Lung (tissue), 11 donors: ENCODE measurements at regions not wholly inside any gene's neighbourhood (a gene's known extent, or its start where the extent isn't known, plus 50 kb on each side); places are given as distances from the start of the nearest gene placed in this dataset.
A peak's percentile ranks its signal among the peaks of the same experiment; 100 is the strongest.
"Not testable (repeated sequence)": the region's sequence is repeated elsewhere in the genome, so short reads cannot be mapped to it uniquely, and the experiment has no call there.

Experiments used
- ATAC-seq: fragments of 200-7000 bp; cut with Tn5 transposase; one replicate; pipeline ENCODE4 v1.9.1; 2020; ENCODE audit warnings: moderate number of reproducible peaks; ENCODE audit not compliant: insufficient read depth, low FRiP score
- DNase-seq, 3 donors: peaks; one replicate each; pipeline ENCODE4 v3.0.0-alpha.2; 2013 to 2017
- H3K27ac ChIP-seq, 2 donors: one replicate each; pipeline ENCODE4 v1.5.1; 2013; ENCODE audit warnings: mild to moderate bottlenecking in 2 of 2, moderate library complexity in 2 of 2, control low read depth in 1 of 2, inconsistent platforms in 1 of 2, low read depth in 1 of 2, low read length in 1 of 2
- H3K27me3 ChIP-seq, 3 donors: one replicate each; pipeline ENCODE4 v1.5.1; 2013; ENCODE audit warnings: low read length in 2 of 3; ENCODE audit not compliant: control insufficient read depth in 3 of 3, insufficient read depth in 3 of 3
- H3K36me3 ChIP-seq, 4 donors: one replicate each; pipeline ENCODE4 v1.5.1; 2013; ENCODE audit warnings: low read length in 4 of 4, mild to moderate bottlenecking in 1 of 4, moderate library complexity in 1 of 4; ENCODE audit not compliant: control insufficient read depth in 4 of 4, insufficient read depth in 4 of 4
- H3K4me1 ChIP-seq, 5 donors: one replicate each; pipeline ENCODE4 v1.5.1; 2013; ENCODE audit warnings: low read length in 5 of 5, mild to moderate bottlenecking in 2 of 5, moderate library complexity in 1 of 5; ENCODE audit not compliant: control insufficient read depth in 5 of 5, insufficient read depth in 5 of 5
- H3K4me3 ChIP-seq: one replicate; pipeline ENCODE4 v1.5.1; 2013; ENCODE audit warnings: mild to moderate bottlenecking, control low read depth, moderate library complexity
- H3K9ac ChIP-seq, 2 donors: one replicate each; pipeline ENCODE4 v1.5.1; 2013; ENCODE audit warnings: low read length in 2 of 2, control low read depth in 1 of 2; ENCODE audit not compliant: insufficient read depth in 1 of 2
- H3K9me3 ChIP-seq, 4 donors: one replicate each; pipeline ENCODE4 v1.5.1; 2013; ENCODE audit warnings: low read length in 3 of 4, mild to moderate bottlenecking in 1 of 4, moderate library complexity in 1 of 4; ENCODE audit not compliant: control insufficient read depth in 4 of 4, insufficient read depth in 3 of 4
- WGBS, 2 donors: extraction: QIAGEN DNeasy Blood & Tissue Kit; methylation state at CpG; one replicate each; pipeline ENCODE4 v1.1.7; 2013; 5-methylcytosine and 5-hydroxymethylcytosine counted together
- TF ChIP-seq, protein P1 (sequence below): IDR thresholded peaks from 2 replicates; pipeline ENCODE4 v1.5.1; 2012; ENCODE audit warnings: mild to moderate bottlenecking; ENCODE audit errors: control extremely low read depth, extremely low read depth
- donor health status: control.
- donor health status: control.
- donor health status: Bipolar disorder and iron deficiency.
- donor health status: healthy.
- donor health status: DM: yes; HTN: yes; CAD: no.

DNA sequence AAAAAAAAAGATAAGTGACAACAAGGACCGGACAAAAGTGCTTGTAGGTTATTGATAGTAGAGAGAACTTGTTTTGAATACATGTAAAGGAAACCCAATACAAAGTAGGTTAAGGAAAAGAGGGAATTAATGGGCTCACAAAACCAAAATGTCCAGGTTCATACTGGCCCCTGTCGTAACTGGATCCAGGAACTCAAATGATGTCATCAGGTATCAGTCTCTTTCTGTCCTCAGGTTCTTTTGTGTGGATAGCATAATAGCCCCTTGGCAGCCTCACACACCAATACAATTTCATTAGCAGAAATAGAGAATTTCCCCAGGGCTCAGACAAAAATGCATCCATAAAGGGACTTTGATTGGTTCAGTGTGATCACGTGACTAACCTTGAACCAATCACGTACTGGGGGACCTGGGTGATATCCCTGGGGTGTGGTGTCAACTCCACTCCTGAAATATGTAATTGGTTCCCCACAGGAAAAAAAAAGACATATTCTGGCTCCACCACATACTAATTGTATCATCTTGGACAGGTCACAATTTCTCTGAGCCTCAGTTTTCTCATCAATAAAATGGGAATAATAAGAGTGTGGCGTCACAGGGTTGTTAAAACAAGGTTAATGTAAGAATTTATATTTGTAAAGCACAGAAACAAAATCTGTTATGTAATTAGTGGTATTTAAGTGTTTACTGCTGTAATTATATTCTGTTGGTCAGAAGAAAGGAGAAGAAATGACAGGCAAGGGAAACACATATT lies 174.8 kb downstream of the PDGFRA start:
- no peak overlapping the region for H3K9ac ChIP-seq
- ATAC-seq = no peak

GRCh38 chr4:54409270-54409817 lies 180.3 kb downstream of the PDGFRA start:
- not testable (repeated sequence) for H3K36me3 ChIP-seq, H3K9ac ChIP-seq, ATAC-seq, H3K27me3 ChIP-seq, H3K4me1 ChIP-seq, H3K9me3 ChIP-seq, H3K4me3 ChIP-seq
- H3K27ac ChIP-seq = peak overlapping the region in 1 of 2 donors; percentile 79
- peak in 2 of 3 donors; percentile 9 to 18 for DNase-seq
- 65 to 67% methylated on average over 7 of the region's 7 CpGs for WGBS, 2 donors

More for the DNA sequence above, 174.8 kb downstream of the PDGFRA start:
- no peak overlapping the region for H3K4me3 ChIP-seq
- H3K36me3 ChIP-seq = no peaks in the 10 kb centered on the region
- H3K9me3 ChIP-seq = no peaks in the 10 kb centered on the region
- 90 to 91% methylated on average over 5 of the region's 5 CpGs for WGBS, 2 donors
- H3K27ac ChIP-seq = no peak overlapping the region
- no peaks in the 10 kb centered on the region for H3K27me3 ChIP-seq
- DNase-seq = no peak
- TF ChIP-seq, protein P1, sequence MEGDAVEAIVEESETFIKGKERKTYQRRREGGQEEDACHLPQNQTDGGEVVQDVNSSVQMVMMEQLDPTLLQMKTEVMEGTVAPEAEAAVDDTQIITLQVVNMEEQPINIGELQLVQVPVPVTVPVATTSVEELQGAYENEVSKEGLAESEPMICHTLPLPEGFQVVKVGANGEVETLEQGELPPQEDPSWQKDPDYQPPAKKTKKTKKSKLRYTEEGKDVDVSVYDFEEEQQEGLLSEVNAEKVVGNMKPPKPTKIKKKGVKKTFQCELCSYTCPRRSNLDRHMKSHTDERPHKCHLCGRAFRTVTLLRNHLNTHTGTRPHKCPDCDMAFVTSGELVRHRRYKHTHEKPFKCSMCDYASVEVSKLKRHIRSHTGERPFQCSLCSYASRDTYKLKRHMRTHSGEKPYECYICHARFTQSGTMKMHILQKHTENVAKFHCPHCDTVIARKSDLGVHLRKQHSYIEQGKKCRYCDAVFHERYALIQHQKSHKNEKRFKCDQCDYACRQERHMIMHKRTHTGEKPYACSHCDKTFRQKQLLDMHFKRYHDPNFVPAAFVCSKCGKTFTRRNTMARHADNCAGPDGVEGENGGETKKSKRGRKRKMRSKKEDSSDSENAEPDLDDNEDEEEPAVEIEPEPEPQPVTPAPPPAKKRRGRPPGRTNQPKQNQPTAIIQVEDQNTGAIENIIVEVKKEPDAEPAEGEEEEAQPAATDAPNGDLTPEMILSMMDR = no peak
- H3K4me1 ChIP-seq = peaks cover 0 to 2% (median 0%) of the 10 kb centered on the region in 5 donors

DNA sequence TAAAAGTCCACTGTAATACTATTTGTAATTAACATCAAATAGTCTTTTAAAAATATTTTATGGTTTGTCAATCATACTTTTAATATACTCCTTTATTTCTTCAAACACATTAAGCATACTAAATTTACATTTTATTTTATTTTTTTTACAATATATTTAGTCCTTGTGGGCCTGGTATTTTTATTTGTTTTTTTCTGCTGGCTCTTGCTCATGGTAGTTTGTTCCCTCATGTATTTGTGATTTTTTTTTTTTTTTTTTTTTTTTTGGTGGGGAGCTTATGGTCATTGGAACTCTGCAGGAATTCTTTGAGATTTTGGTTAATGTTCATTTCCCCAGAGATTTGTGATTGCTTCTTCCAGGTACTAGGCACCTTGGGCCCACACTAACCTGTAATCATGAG lies 185.5 kb downstream of the PDGFRA start:
- DNase-seq = no peak
- ATAC-seq = no peak
- Histone ChIP-seq H3K27me3 (no peaks in the 10 kb centered on the region), H3K4me3 (no peak overlapping the region), H3K4me1 (no peaks in the 10 kb centered on the region), H3K9ac (no peak overlapping the region), H3K27ac (no peak overlapping the region), H3K9me3 (no peaks in the 10 kb centered on the region), H3K36me3 (no peaks in the 10 kb centered on the region)
- TF ChIP-seq, protein P1 = no peak

DNA sequence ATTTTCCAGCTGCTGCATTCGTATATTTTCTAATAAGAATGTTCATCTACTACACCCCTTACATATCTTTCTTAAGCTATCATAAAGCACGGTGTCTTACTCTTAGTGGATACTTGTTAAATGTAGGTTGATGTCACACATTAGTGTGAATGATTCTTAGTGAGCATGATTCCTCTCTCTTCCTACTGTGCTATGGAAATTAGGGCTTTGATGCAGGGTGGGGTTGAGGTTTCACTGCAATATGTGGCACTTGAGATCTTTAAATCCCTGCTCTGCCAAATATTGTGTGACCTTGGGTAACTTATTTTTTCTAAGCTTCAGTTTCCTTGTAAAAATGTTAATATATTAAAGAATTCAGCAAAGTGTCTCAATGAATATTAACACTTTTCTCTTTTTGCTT lies 188.4 kb downstream of the PDGFRA start:
- DNase-seq (no peak), ATAC-seq (no peak)
- Histone ChIP-seq H3K9me3 (peaks cover 0 to 2% (median 0%) of the 10 kb centered on the region in 4 donors), H3K27ac (no peak overlapping the region), H3K9ac (no peak overlapping the region), H3K27me3 (no peaks in the 10 kb centered on the region), H3K36me3 (no peaks in the 10 kb centered on the region), H3K4me1 (no peaks in the 10 kb centered on the region), H3K4me3 (no peak overlapping the region)
- TF ChIP-seq, protein P1 = no peak
- WGBS, 2 donors = 81 to 90% methylated on average over 2 of the region's 2 CpGs
